B cell (primary cell): ENCODE measurements at regions not wholly inside any gene's neighbourhood (a gene's known extent, or its start where the extent isn't known, plus 50 kb on each side); places are given as distances from the start of the nearest gene placed in this dataset.

Source experiments
- EZH2 ChIP-seq: IDR thresholded peaks from 2 replicates; pipeline ENCODE4 v1.6.1; 2012; ENCODE audit warnings: borderline replicate concordance, low read depth, mild to moderate bottlenecking, moderate library complexity, low read length; ENCODE audit not compliant: insufficient read depth, poor library complexity, severe bottlenecking
- TF ChIP-seq, protein P1 (sequence below): fragments of 200-600 bp; IDR thresholded peaks from one replicate; pipeline ENCODE4 v1.8.0; 2022; ENCODE audit warnings: antibody characterized with exemption, mild to moderate bottlenecking

DNA sequence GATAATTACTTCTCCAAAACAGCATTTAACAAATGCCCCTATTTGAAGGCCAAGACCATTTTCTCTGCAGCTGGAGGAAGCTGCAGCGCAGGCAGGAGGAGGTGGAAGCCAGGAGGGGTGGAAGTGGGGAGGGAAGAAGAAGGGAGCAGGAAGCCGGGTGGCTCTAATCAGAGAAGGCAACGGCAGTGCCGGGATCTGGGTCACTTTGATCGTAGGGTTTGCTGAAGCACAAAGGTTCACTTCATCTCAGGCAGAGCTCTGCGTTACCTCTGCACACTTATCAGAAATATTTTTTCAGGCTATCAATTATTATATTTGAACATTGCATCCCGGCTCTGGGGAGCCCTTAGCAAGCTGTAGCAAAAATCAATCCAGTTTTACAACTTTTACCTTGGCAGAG lies 315.8 kb upstream of the POU3F3 start:
- TF ChIP-seq, protein P1, sequence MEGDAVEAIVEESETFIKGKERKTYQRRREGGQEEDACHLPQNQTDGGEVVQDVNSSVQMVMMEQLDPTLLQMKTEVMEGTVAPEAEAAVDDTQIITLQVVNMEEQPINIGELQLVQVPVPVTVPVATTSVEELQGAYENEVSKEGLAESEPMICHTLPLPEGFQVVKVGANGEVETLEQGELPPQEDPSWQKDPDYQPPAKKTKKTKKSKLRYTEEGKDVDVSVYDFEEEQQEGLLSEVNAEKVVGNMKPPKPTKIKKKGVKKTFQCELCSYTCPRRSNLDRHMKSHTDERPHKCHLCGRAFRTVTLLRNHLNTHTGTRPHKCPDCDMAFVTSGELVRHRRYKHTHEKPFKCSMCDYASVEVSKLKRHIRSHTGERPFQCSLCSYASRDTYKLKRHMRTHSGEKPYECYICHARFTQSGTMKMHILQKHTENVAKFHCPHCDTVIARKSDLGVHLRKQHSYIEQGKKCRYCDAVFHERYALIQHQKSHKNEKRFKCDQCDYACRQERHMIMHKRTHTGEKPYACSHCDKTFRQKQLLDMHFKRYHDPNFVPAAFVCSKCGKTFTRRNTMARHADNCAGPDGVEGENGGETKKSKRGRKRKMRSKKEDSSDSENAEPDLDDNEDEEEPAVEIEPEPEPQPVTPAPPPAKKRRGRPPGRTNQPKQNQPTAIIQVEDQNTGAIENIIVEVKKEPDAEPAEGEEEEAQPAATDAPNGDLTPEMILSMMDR: no peak
- TF ChIP-seq EZH2: no peak
